Stimulated activated CD4-positive, alpha-beta T cell treated with anti-CD3 and anti-CD28 coated beads, Interleukin-2, amount 100 ng/mL, for 48 hours (primary cell): ENCODE measurements at regions not wholly inside any gene's neighbourhood (a gene's known extent, or its start where the extent isn't known, plus 50 kb on each side); places are given as distances from the start of the nearest gene placed in this dataset.

Experiments
- DNase-seq, 2 donors: peaks; one replicate each; pipeline ENCODE4 v3.0.0-alpha.2; 2020

GRCh38 chr18:25425024-25425423 is 73.1 kb upstream of the ZNF521 start:
- no peak for DNase-seq

DNA sequence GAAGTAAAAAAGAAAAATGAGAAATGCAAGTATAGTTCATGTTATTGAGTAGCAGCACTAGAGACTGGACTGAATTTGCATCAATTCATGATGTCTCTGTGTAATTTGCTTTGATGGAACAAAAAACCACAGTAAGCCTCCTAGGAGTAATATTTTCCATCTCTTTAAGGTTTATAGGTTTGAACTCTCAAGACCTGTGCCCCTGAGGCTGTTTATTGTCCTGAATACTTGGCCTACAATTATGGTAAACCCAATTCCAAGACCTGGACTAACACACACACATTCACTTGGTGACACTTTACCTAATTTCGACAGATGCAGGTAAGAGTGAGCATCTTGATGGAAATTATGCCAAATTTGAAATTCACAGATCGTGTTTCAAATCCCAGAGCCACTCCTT is 71.8 kb upstream of the ZNF521 start:
- no peak for DNase-seq

DNA sequence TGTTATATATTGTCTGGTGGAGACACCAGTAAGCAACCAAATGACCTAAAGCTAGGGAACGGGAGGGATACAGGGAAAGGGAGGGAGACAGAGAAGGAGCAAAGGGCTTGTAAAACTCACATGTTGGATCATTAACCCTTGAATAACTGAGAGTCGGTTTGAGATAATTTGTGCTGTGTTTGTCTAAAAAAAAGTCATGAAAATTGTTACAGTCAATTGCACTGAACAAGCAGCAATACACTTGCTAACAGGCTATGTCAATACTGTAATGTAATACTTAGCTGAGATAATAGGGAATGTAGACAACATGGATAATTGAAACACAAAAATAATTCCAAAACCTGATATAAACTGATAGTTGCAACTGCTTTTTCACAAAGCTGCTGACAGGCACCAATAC is 71.3 kb upstream of the ZNF521 start:
- no peak for DNase-seq

DNA sequence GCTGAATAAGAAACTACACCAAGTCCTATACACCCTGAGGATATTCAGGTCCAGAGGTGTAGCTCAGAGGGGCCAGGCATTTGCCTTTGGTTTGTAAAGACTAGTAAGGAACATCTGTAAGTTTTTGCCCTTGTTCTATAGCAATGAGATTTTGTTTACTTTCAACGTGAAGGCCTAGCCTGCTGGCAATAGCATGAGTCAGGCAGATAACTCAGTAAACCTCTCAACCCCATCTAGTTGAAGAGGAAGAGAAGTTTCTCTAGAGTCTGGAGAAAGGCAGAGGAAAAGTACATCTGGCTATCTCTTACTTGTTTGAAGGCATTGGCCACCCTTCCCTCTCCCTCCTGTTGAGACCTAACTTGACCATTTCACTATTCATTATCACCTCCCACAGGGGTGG is 70.3 kb upstream of the ZNF521 start:
- DNase-seq: no peak

DNA sequence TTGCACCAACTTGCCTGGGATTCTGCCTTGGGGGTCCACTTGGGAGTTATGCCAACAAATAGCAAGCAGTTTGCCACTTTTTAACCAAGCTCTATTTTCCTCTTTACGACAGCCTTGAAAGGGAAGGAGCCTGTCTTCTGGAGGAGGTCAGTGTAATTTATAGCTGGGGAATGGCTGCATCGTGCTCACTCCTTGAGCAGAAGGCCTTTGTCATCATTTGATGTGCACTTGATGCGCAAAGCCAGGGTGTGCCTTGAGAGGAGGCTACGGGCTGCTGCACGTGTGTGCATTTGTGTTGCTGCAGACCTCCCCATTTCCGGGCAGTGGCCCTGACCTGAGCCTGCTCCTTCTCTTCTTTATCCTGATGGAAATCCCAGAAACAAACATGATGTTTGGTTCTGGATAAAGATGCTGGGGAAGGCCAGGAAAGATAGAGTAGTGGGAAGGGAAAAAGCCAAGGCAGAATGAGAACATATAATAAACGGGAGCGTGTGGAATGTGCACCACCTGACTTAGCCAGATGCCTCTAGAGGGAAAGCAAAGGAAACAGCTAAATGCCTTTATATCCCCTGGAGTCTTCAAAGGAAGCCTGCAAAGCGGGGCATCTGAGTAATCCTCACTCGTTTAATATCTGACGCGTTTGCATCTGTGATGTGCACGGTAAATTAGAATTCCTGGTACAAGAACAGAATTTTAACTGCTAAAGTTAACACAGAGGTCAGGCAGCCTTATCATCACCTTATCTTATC is 68.3 kb upstream of the ZNF521 start:
- DNase-seq: no peak

- no peak for DNase-seq
Measured at GRCh38 chr18:25416374-25416773, 64.4 kb upstream of the ZNF521 start.

DNA sequence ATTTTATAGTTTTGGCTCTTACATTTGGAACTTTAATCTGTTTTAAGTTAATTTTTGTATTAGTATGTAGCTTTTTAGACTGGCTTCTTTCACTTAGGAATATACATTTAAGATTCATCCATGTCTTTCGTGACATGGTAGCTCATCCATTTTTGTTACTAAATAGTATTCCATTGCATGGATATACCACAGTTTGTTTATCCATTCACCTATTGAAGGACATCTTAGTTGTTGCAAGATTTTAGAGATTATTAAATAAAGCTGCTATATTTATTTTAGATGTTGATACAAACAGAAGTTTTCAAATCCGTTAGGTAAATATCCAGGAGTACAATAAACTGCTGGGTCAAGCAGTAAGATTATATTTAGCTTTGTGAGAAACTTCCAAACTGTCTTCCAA is 58.0 kb upstream of the ZNF521 start:
- DNase-seq: no peak

DNA sequence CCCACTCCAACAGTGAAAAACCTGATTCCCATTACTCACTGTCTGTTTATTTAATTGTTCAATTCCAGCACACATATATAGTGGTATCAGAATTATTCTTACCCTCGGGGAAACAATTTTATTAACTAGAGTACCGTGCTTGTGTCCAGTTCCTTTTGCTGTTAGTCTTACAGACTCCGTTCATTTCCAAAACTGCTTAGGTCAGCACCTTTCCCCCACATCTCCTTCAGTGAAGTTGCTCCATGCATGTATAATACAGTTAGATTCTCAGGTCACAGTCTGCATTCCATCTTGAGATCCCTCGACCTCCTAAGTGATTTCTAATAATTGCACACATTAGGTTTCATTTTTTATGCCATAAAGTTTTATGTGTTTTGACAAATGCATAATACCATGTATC is 56.3 kb upstream of the ZNF521 start:
- no peak for DNase-seq
